ENCODE measurements at regions not wholly inside any gene's neighbourhood (a gene's known extent, or its start where the extent isn't known, plus 50 kb on each side); places are given as distances from the start of the nearest gene placed in this dataset.

DNA sequence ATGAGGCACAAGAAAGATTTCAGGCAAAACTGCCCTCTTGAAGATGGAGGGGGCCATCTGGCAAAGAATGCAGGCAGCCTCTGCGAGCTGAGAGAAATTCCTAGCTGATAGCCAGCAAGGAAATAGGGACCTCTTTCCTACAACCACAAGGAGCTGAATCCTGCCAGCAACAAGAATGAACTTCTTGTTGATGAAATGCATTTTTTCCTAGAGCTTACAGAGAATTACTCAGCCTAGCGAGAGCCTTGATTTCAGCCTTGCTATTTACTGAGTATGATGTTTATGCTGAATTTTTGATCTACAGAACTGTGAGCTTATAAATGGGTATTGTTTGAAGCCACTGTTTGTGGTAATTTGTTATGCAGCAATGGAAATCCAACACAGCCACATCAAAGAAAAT, 148.5 kb upstream of the NAALADL2 start:
- Histone ChIP-seq H3K9ac (ENCODE audit: low read length) (no peak overlapping the region), H3K27ac (ENCODE audit: low read depth, low read length) (no peak overlapping the region), H3K27me3 (ENCODE audit: low read length) (no peaks in the 10 kb centered on the region), H4K20me1 (ENCODE audit: low read depth, low read length) (no peaks in the 10 kb centered on the region), H3K4me3 (ENCODE audit: insufficient read depth, low read length, poor library complexity, severe bottlenecking) (no peak overlapping the region), H3K9me2 (replicated peaks; ENCODE audit: insufficient read depth, low read length) (no peaks in the 10 kb centered on the region), H3K79me2 (ENCODE audit: insufficient read depth, low read length) (no peaks in the 10 kb centered on the region), H3K36me3 (ENCODE audit: low read length) (no peaks in the 10 kb centered on the region), H3K9me3 (ENCODE audit: insufficient read depth, low read length) (no peaks in the 10 kb centered on the region), H3K4me2 (ENCODE audit: low read depth, low read length, poor library complexity, severe bottlenecking) (no peak overlapping the region), H3F3A (ENCODE audit: insufficient read depth) (no peaks in the 10 kb centered on the region), H2AFZ (ENCODE audit: low read depth, low read length, severe bottlenecking) (no peak overlapping the region)
- TF ChIP-seq EZH2phosphoT487 (conservative IDR thresholded peaks at IDR 0.05; ENCODE audit: low read length), result no peak
- TF ChIP-seq, protein P1, sequence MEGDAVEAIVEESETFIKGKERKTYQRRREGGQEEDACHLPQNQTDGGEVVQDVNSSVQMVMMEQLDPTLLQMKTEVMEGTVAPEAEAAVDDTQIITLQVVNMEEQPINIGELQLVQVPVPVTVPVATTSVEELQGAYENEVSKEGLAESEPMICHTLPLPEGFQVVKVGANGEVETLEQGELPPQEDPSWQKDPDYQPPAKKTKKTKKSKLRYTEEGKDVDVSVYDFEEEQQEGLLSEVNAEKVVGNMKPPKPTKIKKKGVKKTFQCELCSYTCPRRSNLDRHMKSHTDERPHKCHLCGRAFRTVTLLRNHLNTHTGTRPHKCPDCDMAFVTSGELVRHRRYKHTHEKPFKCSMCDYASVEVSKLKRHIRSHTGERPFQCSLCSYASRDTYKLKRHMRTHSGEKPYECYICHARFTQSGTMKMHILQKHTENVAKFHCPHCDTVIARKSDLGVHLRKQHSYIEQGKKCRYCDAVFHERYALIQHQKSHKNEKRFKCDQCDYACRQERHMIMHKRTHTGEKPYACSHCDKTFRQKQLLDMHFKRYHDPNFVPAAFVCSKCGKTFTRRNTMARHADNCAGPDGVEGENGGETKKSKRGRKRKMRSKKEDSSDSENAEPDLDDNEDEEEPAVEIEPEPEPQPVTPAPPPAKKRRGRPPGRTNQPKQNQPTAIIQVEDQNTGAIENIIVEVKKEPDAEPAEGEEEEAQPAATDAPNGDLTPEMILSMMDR (IDR thresholded peaks at IDR 0.05; ENCODE audit: insufficient read depth, low read length, poor library complexity, severe bottlenecking), result no peak

DNA sequence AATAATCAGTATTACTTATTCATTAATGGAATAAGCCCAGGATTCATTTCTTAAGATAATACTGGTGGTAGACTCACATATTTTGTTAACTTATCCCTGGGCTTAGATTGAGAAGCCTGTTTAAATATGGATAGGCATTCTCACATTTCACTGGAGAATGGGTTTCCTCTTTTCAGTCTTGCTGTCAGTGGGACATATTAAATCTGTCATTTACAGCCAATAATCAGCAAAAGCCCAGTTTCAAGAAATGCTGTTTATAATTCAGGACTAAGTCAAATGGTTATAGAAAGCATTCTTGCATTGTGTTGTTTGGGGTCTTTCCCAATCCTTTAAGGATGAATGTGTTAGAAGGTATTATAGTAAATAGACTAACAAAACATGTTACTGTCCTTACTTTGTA, 143.7 kb upstream of the NAALADL2 start:
- H2AFZ ChIP-seq (ENCODE audit: low read depth, low read length, severe bottlenecking), result no peak overlapping the region
- no peaks in the 10 kb centered on the region for H4K20me1 ChIP-seq (ENCODE audit: low read depth, low read length)
- no peaks in the 10 kb centered on the region for H3F3A ChIP-seq (ENCODE audit: insufficient read depth)
- no peak overlapping the region for H3K27ac ChIP-seq (ENCODE audit: low read depth, low read length)
- no peaks in the 10 kb centered on the region for H3K79me2 ChIP-seq (ENCODE audit: insufficient read depth, low read length)
- no peaks in the 10 kb centered on the region for H3K9me3 ChIP-seq (ENCODE audit: insufficient read depth, low read length)
- no peaks in the 10 kb centered on the region for H3K9me2 ChIP-seq (replicated peaks; ENCODE audit: insufficient read depth, low read length)
- H3K36me3 ChIP-seq (ENCODE audit: low read length), result no peaks in the 10 kb centered on the region
- TF ChIP-seq EZH2phosphoT487 (conservative IDR thresholded peaks at IDR 0.05; ENCODE audit: low read length), result no peak
- TF ChIP-seq, protein P1 (IDR thresholded peaks at IDR 0.05; ENCODE audit: insufficient read depth, low read length, poor library complexity, severe bottlenecking), result no peak
- H3K9ac ChIP-seq (ENCODE audit: low read length), result no peak overlapping the region
- H3K27me3 ChIP-seq (ENCODE audit: low read length), result no peaks in the 10 kb centered on the region
- no peak overlapping the region for H3K4me3 ChIP-seq (ENCODE audit: insufficient read depth, low read length, poor library complexity, severe bottlenecking)
- H3K4me2 ChIP-seq (ENCODE audit: low read depth, low read length, poor library complexity, severe bottlenecking), result no peak overlapping the region

DNA sequence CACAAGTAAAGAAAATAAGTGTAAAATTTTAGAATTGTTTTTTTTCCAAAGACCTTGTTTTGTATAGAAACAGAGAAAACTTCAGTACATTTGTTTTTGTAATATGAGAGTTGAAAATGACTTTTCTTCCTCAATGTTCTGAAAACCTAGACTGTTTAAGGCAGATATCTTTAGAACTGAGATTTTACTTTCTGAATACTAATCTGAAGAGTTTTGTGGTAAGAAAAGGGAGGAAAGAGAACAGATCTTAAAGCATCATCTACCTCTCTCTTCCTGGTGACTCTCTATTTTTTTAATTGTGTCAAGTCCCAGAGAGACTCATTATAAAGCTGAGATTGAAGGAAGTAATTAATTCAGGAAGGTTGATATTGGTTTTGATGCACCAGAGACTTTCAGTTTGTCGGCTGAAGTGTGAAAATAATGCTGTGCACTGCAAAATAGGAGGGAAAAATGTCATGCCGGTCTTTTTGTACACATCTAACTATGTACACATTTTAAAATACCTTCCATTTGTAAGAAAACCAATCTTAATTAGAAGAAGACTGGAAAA, 142.1 kb upstream of the NAALADL2 start:
- H3K4me2 ChIP-seq (ENCODE audit: low read depth, low read length, poor library complexity, severe bottlenecking), result no peak overlapping the region
- H3K36me3 ChIP-seq (ENCODE audit: low read length), result no peaks in the 10 kb centered on the region
- no peak overlapping the region for H3K9ac ChIP-seq (ENCODE audit: low read length)
- no peaks in the 10 kb centered on the region for H3F3A ChIP-seq (ENCODE audit: insufficient read depth)
- H3K27ac ChIP-seq (ENCODE audit: low read depth, low read length), result no peak overlapping the region
- H2AFZ ChIP-seq (ENCODE audit: low read depth, low read length, severe bottlenecking), result no peak overlapping the region
- no peaks in the 10 kb centered on the region for H4K20me1 ChIP-seq (ENCODE audit: low read depth, low read length)
- H3K79me2 ChIP-seq (ENCODE audit: insufficient read depth, low read length), result no peaks in the 10 kb centered on the region
- H3K27me3 ChIP-seq (ENCODE audit: low read length), result no peaks in the 10 kb centered on the region
- H3K4me3 ChIP-seq (ENCODE audit: insufficient read depth, low read length, poor library complexity, severe bottlenecking), result no peak overlapping the region
- H3K9me2 ChIP-seq (replicated peaks; ENCODE audit: insufficient read depth, low read length), result no peaks in the 10 kb centered on the region
- TF ChIP-seq, protein P1 (IDR thresholded peaks at IDR 0.05; ENCODE audit: insufficient read depth, low read length, poor library complexity, severe bottlenecking), result no peak
- TF ChIP-seq EZH2phosphoT487 (conservative IDR thresholded peaks at IDR 0.05; ENCODE audit: low read length), result no peak
- H3K9me3 ChIP-seq (ENCODE audit: insufficient read depth, low read length), result no peaks in the 10 kb centered on the region
